ENCODE measurements at regions not wholly inside any gene's neighbourhood (a gene's known extent, or its start where the extent isn't known, plus 50 kb on each side); places are given as distances from the start of the nearest gene placed in this dataset.

- Histone ChIP-seq H3K4me3 (ENCODE audit: low read length) (no peak overlapping the region), H3K27ac (ENCODE audit: low read length) (no peak overlapping the region), H3K27me3 (ENCODE audit: control insufficient read depth, insufficient read depth, low read length) (no peaks in the 10 kb centered on the region), H3K36me3 (ENCODE audit: control insufficient read depth, insufficient read depth, low read length) (no peaks in the 10 kb centered on the region), H3K9me3 (ENCODE audit: control insufficient read depth, insufficient read depth, low read length) (no peaks in the 10 kb centered on the region), H3K4me1 (ENCODE audit: control insufficient read depth, insufficient read depth, low read length) (no peaks in the 10 kb centered on the region)
- WGBS (ENCODE audit: insufficient coverage, insufficient read length), result no CpG with 5 or more reads among the region's 1 CpG
- DNase-seq (ENCODE audit: low read depth, low spot score), result no peak
Observed at GRCh38 chr18:38290229-38290628, 724.6 kb upstream of the CELF4 start.

DNA sequence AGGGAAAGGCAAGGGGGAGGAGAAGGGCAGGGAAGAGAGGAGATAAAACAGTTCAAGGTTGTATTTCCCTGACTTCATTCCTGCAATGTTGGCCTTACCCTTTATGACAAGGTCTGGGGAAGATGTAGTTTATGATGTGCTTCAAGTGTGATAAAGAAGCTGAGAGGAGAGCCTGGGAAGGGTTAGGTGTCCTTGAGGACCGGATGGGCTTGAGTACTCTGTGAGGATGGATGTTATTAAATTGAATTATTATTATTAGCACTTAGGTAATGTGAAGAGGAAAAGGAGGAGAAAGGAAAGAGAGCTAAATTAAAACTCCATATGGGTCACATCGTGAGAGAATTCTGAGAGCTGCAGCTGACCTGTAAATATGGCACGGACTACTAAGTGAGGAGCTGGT is 719.4 kb upstream of the CELF4 start:
- H3K9me3 ChIP-seq (ENCODE audit: control insufficient read depth, insufficient read depth, low read length), result no peaks in the 10 kb centered on the region
- H3K4me1 ChIP-seq (ENCODE audit: control insufficient read depth, insufficient read depth, low read length), result no peaks in the 10 kb centered on the region
- no peak overlapping the region for H3K4me3 ChIP-seq (ENCODE audit: low read length)
- H3K36me3 ChIP-seq (ENCODE audit: control insufficient read depth, insufficient read depth, low read length), result no peaks in the 10 kb centered on the region
- no peaks in the 10 kb centered on the region for H3K27me3 ChIP-seq (ENCODE audit: control insufficient read depth, insufficient read depth, low read length)
- no peak overlapping the region for H3K27ac ChIP-seq (ENCODE audit: low read length)
- no CpG with 5 or more reads among the region's 3 CpGs for WGBS (ENCODE audit: insufficient coverage, insufficient read length)
- DNase-seq (ENCODE audit: low read depth, low spot score), result no peak

- H3K4me1 ChIP-seq (ENCODE audit: control insufficient read depth, insufficient read depth, low read length), result no peaks in the 10 kb centered on the region
- H3K27me3 ChIP-seq (ENCODE audit: control insufficient read depth, insufficient read depth, low read length), result no peaks in the 10 kb centered on the region
- no peak for DNase-seq (ENCODE audit: low read depth, low spot score)
- H3K36me3 ChIP-seq (ENCODE audit: control insufficient read depth, insufficient read depth, low read length), result no peaks in the 10 kb centered on the region
- no peak overlapping the region for H3K4me3 ChIP-seq (ENCODE audit: low read length)
- no peaks in the 10 kb centered on the region for H3K9me3 ChIP-seq (ENCODE audit: control insufficient read depth, insufficient read depth, low read length)
- no peak overlapping the region for H3K27ac ChIP-seq (ENCODE audit: low read length)
- WGBS (ENCODE audit: insufficient coverage, insufficient read length), result no CpG with 5 or more reads among the region's 2 CpGs
Observed at GRCh38 chr18:38263066-38263465, 697.5 kb upstream of the CELF4 start.

DNA sequence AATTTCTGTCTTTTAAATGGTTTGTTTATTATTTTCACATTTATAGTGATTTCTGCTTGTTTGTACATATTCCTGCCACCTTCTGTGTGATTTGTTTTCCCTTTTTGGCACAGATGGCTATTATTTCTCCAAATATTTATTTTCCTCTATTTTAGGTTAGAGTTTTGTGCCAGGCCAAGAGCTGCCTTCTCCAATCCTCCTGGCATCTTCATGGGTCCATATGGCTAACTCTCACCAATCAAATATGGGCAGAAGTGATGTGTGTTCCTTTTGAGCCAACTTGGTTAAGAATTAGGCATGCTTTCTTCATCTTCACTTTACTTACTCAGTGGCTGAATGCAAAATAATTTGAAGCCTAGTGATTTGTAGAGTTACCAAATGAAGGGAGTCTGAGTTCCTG is 697.1 kb upstream of the CELF4 start:
- no peaks in the 10 kb centered on the region for H3K9me3 ChIP-seq (ENCODE audit: control insufficient read depth, insufficient read depth, low read length)
- DNase-seq (ENCODE audit: low read depth, low spot score), result no peak
- no peaks in the 10 kb centered on the region for H3K27me3 ChIP-seq (ENCODE audit: control insufficient read depth, insufficient read depth, low read length)
- H3K27ac ChIP-seq (ENCODE audit: low read length), result no peak overlapping the region
- no peaks in the 10 kb centered on the region for H3K4me1 ChIP-seq (ENCODE audit: control insufficient read depth, insufficient read depth, low read length)
- H3K36me3 ChIP-seq (ENCODE audit: control insufficient read depth, insufficient read depth, low read length), result no peaks in the 10 kb centered on the region
- no peak overlapping the region for H3K4me3 ChIP-seq (ENCODE audit: low read length)

GRCh38 chr18:38257661-38258060 is 692.1 kb upstream of the CELF4 start:
- Histone ChIP-seq H3K4me1 (ENCODE audit: control insufficient read depth, insufficient read depth, low read length) (no peaks in the 10 kb centered on the region), H3K4me3 (ENCODE audit: low read length) (no peak overlapping the region), H3K36me3 (ENCODE audit: control insufficient read depth, insufficient read depth, low read length) (no peaks in the 10 kb centered on the region), H3K9me3 (ENCODE audit: control insufficient read depth, insufficient read depth, low read length) (no peaks in the 10 kb centered on the region), H3K27ac (ENCODE audit: low read length) (no peak overlapping the region), H3K27me3 (ENCODE audit: control insufficient read depth, insufficient read depth, low read length) (no peaks in the 10 kb centered on the region)
- no CpG with 5 or more reads among the region's 4 CpGs for WGBS (ENCODE audit: insufficient coverage, insufficient read length)
- DNase-seq (ENCODE audit: low read depth, low spot score), result no peak

GRCh38 chr18:38256366-38256765 is 690.8 kb upstream of the CELF4 start:
- Histone ChIP-seq H3K4me3 (ENCODE audit: low read length) (no peak overlapping the region), H3K4me1 (ENCODE audit: control insufficient read depth, insufficient read depth, low read length) (no peaks in the 10 kb centered on the region), H3K27ac (ENCODE audit: low read length) (no peak overlapping the region), H3K36me3 (ENCODE audit: control insufficient read depth, insufficient read depth, low read length) (no peaks in the 10 kb centered on the region), H3K27me3 (ENCODE audit: control insufficient read depth, insufficient read depth, low read length) (no peaks in the 10 kb centered on the region), H3K9me3 (ENCODE audit: control insufficient read depth, insufficient read depth, low read length) (no peaks in the 10 kb centered on the region)
- DNase-seq (ENCODE audit: low read depth, low spot score), result no peak
- WGBS (ENCODE audit: insufficient coverage, insufficient read length), result no CpG with 5 or more reads among the region's 2 CpGs

- H3K27me3 ChIP-seq (ENCODE audit: control insufficient read depth, insufficient read depth, low read length), result no peaks in the 10 kb centered on the region
- no peaks in the 10 kb centered on the region for H3K4me1 ChIP-seq (ENCODE audit: control insufficient read depth, insufficient read depth, low read length)
- H3K27ac ChIP-seq (ENCODE audit: low read length), result no peak overlapping the region
- no CpG with 5 or more reads among the region's 5 CpGs for WGBS (ENCODE audit: insufficient coverage, insufficient read length)
- H3K36me3 ChIP-seq (ENCODE audit: control insufficient read depth, insufficient read depth, low read length), result no peaks in the 10 kb centered on the region
- H3K4me3 ChIP-seq (ENCODE audit: low read length), result no peak overlapping the region
- DNase-seq (ENCODE audit: low read depth, low spot score), result no peak
- H3K9me3 ChIP-seq (ENCODE audit: control insufficient read depth, insufficient read depth, low read length), result no peaks in the 10 kb centered on the region
Observed at GRCh38 chr18:38250971-38251370, 685.4 kb upstream of the CELF4 start.

GRCh38 chr18:38244480-38244879 is 678.9 kb upstream of the CELF4 start:
- no CpG with 5 or more reads among the region's 3 CpGs for WGBS (ENCODE audit: insufficient coverage, insufficient read length)
- Histone ChIP-seq H3K27ac (ENCODE audit: low read length) (no peak overlapping the region), H3K4me1 (ENCODE audit: control insufficient read depth, insufficient read depth, low read length) (no peaks in the 10 kb centered on the region), H3K9me3 (ENCODE audit: control insufficient read depth, insufficient read depth, low read length) (no peaks in the 10 kb centered on the region), H3K27me3 (ENCODE audit: control insufficient read depth, insufficient read depth, low read length) (no peaks in the 10 kb centered on the region), H3K4me3 (ENCODE audit: low read length) (no peak overlapping the region), H3K36me3 (ENCODE audit: control insufficient read depth, insufficient read depth, low read length) (no peaks in the 10 kb centered on the region)
- no peak for DNase-seq (ENCODE audit: low read depth, low spot score)

- no peaks in the 10 kb centered on the region for H3K27me3 ChIP-seq (ENCODE audit: control insufficient read depth, insufficient read depth, low read length)
- DNase-seq (ENCODE audit: low read depth, low spot score), result no peak
- H3K36me3 ChIP-seq (ENCODE audit: control insufficient read depth, insufficient read depth, low read length), result no peaks in the 10 kb centered on the region
- H3K4me3 ChIP-seq (ENCODE audit: low read length), result no peak overlapping the region
- no peaks in the 10 kb centered on the region for H3K9me3 ChIP-seq (ENCODE audit: control insufficient read depth, insufficient read depth, low read length)
- no peaks in the 10 kb centered on the region for H3K4me1 ChIP-seq (ENCODE audit: control insufficient read depth, insufficient read depth, low read length)
- no peak overlapping the region for H3K27ac ChIP-seq (ENCODE audit: low read length)
- WGBS (ENCODE audit: insufficient coverage, insufficient read length), result no CpG with 5 or more reads among the region's 2 CpGs
Observed at GRCh38 chr18:38243291-38243690, 677.7 kb upstream of the CELF4 start.

- H3K27ac ChIP-seq (ENCODE audit: low read length), result no peak overlapping the region
- DNase-seq (ENCODE audit: low read depth, low spot score), result no peak
- H3K9me3 ChIP-seq (ENCODE audit: control insufficient read depth, insufficient read depth, low read length), result no peaks in the 10 kb centered on the region
- H3K36me3 ChIP-seq (ENCODE audit: control insufficient read depth, insufficient read depth, low read length), result no peaks in the 10 kb centered on the region
- no peaks in the 10 kb centered on the region for H3K4me1 ChIP-seq (ENCODE audit: control insufficient read depth, insufficient read depth, low read length)
- no peak overlapping the region for H3K4me3 ChIP-seq (ENCODE audit: low read length)
- no CpG with 5 or more reads among the region's 2 CpGs for WGBS (ENCODE audit: insufficient coverage, insufficient read length)
- no peaks in the 10 kb centered on the region for H3K27me3 ChIP-seq (ENCODE audit: control insufficient read depth, insufficient read depth, low read length)
Observed at GRCh38 chr18:38241736-38242135, 676.1 kb upstream of the CELF4 start.

- no peak overlapping the region for H3K27ac ChIP-seq (ENCODE audit: low read length)
- H3K4me3 ChIP-seq (ENCODE audit: low read length), result no peak overlapping the region
- WGBS (ENCODE audit: insufficient coverage, insufficient read length), result no CpG with 5 or more reads among the region's 6 CpGs
- H3K9me3 ChIP-seq (ENCODE audit: control insufficient read depth, insufficient read depth, low read length), result no peaks in the 10 kb centered on the region
- H3K36me3 ChIP-seq (ENCODE audit: control insufficient read depth, insufficient read depth, low read length), result no peaks in the 10 kb centered on the region
- DNase-seq (ENCODE audit: low read depth, low spot score), result no peak
- H3K4me1 ChIP-seq (ENCODE audit: control insufficient read depth, insufficient read depth, low read length), result no peaks in the 10 kb centered on the region
- H3K27me3 ChIP-seq (ENCODE audit: control insufficient read depth, insufficient read depth, low read length), result no peaks in the 10 kb centered on the region
Observed at GRCh38 chr18:38241216-38241615, 675.6 kb upstream of the CELF4 start.
